Non-pigmented ciliary epithelial cell (primary cell): ENCODE measurements at regions not wholly inside any gene's neighbourhood (a gene's known extent, or its start where the extent isn't known, plus 50 kb on each side); places are given as distances from the start of the nearest gene placed in this dataset.
"Not testable (repeated sequence)": the region's sequence is repeated elsewhere in the genome, so short reads cannot be mapped to it uniquely, and the experiment has no call there.

Experiments used
- DNase-seq: peaks from one replicate; pipeline ENCODE4 v3.0.0-alpha.2; 2010; ENCODE audit warnings: low read depth

- DNase-seq = not testable (repeated sequence)
Measured at GRCh38 chr1:146883190-146883589, 54.9 kb upstream of the NBPF12 start.

DNA sequence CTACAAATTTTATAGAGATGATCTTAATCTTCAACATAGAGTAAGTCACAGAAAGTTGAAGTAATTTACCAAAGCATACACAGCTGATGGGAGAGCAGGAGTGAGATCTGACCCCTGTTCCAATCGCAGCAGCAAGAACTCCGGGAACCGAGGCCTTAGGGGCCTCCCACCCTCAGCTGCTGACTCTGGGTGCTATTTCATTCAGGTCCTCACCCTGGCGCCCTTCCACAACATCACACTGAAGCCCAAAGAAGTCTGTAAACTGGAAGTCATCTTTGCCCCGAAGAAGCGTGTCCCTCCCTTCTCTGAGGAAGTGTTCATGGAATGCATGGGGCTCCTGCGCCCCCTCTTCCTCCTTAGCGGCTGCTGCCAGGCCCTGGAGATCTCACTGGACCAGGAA lies 57.0 kb upstream of the NBPF12 start:
- DNase-seq = not testable (repeated sequence)

DNA sequence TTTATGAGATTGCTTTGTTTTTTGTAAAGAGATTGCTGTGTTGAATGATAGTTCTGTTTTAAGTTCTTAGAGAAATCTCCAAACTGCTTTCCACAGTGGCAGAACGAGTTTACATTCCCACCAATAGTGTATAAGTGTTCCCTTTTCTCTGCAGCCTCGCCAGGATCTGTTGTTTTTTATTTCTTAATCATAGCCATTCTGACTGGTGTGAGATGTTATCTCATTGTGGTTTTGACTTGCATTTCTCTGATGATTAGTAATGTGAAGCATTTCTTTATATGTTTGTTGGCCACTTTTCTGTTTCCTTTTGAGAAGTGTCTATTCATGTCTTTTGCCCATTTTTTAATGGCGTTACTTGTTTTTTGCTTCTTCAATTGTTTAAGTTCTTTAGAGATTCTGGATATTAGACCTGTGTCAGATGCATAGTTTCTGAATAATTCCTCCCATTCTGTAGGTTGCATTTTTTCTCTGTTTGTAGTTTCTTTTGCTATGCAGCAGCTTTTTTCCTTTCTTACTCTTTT lies 74.3 kb upstream of the NBPF12 start:
- not testable (repeated sequence) for DNase-seq

DNA sequence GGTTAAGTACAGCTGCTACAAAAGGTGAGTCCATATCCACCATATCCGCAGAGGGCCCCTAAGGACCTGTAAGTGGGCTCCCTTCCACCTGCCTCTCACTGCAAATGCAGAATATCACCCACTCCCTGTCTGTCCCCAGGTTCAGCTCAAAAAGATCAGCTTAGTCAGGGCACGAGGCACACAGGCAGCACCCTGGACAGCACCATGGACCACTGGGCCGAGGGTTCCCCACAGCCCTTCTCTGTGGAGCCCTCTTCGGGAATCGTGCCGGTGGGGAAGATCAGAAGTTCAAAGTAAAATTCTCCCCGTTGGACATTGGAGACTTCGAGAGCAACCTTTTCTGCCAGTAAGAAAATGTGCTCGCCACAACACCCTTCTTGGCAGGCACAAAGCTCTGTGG lies 85.0 kb upstream of the NBPF12 start:
- DNase-seq = not testable (repeated sequence)

DNA sequence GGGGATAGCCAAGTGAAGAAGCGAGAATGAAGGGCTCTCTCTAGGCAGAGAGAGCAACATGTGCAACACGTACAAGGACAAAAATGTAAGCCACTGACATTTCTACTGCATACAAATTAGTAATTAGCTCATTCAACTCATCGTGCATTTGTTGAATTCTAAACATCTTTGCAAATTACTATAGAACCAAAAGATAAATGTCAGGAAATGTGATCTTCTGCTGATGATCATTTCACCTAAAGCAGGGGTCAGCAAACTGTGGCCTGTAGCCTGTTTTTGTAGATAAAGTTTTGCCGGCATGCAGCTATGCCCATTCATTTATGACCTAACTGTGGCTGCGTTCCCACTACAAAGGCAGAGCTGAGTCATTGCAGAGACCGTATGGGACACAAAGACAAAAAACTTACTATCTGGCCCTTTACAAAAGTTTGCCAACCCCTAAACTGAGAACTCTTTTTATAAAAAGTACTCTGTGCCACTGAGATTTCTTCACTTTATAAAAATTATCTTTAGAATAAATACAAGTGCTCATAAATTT lies 87.7 kb upstream of the NBPF12 start:
- DNase-seq = not testable (repeated sequence)

DNA sequence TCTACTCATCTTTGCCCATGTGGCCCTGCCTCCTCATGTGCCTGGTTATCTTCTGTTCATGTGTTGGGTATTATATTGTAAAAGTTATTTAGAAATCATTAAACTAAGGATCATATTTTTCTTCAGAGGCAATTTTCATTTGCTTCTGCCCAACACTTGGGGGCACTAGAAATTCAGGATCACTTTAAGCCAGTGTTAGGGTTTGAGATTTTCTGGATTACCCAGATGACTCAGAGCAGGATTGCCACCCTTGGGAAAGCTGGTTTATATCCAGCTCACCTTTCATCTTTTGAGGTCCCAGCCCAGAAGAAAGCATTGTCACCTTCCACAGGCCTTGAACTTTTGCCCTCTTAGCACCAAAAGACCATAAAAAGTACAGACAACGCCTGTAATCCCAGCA lies 99.4 kb upstream of the NBPF12 start:
- DNase-seq = not testable (repeated sequence)

DNA sequence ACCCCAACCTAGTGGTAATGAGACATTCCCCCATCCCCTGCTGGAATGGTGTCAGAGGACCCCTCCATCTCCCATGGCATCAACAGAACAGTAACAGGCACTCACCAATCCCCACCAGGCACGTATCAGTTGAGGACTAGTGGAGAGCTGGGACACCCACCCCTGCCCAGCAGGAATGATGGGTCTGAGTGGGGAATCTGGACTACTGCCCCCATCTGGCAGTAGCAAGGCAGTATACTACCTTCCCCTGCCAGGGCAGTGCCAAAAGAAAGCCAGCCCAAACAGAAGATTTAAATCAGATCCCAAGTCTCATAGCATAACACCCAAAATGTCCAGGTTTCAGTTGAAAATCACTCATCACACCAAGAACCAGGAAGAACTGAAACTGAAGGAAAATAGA lies 111.2 kb upstream of the NBPF12 start:
- not testable (repeated sequence) for DNase-seq

DNA sequence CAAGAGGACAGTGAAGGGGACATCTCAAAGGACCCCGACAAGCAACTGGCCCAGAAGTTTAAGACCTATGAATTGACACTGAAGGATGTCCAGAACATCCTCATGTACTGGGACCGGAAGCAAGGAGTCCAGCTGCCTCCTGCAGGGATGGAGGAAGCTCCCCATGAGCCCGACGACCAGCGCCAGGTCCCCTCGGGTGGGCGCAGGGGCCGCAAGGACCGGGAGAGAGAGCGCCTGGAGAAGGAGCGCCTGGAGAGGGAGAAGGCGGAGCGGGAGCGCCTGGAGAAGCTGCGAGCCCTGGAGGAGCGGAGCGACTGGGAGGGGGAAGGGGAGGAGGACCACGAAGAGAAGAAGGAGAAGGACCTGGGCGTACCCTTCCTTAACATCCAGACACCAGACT lies 143.9 kb upstream of the NBPF12 start:
- not testable (repeated sequence) for DNase-seq

DNA sequence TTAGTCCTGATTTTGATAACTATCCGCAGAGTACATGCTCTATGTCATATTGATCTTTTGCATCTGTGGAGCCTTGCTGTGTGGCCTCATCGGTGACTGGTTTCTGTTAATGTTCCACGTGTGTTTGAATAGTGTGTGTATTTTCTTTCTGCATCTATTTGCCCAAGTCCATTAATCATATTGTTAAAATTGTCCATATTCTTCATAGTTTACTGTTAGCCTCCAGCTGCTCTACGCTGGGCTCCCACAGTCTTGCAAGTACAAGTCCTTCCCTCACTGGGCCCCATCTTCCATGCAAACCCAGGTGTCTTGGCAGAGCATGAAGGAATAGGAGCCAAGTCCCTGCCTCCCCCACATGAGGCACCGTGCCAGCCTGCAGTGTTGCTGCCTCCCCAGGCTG lies 145.4 kb upstream of the NBPF12 start:
- not testable (repeated sequence) for DNase-seq

GRCh38 chr1:146784212-146784940 lies 153.7 kb upstream of the NBPF12 start:
- DNase-seq = not testable (repeated sequence)

DNA sequence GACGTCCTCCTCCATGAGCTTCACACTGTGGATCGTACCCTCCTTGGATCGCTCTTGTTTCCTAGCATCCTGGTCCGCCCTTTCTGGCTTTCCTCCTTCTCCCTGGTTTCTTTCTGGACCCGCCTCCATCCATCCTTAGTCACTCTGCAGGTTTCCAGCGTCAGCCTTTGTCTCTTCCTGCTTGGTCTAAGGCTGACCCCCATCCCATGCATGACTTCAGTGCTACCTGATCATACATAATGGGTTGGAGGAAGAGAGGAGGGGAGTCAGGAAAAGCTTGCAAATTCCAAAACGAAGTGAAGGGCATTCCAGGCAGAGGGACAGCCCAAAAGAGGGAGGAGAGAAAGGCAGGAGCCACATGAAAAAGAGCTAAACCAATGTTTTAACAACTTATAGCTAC lies 156.9 kb upstream of the NBPF12 start:
- not testable (repeated sequence) for DNase-seq

- not testable (repeated sequence) for DNase-seq
Measured at GRCh38 chr1:146777826-146778602, 160.1 kb upstream of the NBPF12 start.

DNA sequence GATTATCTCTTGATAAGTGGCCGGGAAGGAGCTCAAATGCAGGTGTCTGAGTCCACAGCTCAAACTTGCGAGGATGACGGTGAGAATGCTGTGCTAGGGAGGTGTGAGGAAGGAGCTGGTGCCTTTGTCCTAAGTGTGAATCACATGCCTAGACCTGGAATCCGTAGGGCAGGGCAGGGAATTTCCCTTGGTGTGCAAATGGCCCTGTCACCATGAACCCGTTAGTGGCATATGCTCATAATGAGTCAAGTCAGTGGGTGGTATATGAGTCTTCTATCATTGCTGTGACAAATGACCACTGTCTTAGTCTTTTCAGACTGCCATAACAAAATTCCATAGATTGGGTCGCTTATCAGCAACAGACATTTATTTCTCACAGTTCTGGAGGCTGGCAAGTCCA lies 163.1 kb upstream of the NBPF12 start:
- DNase-seq = not testable (repeated sequence)

GRCh38 chr1:146774271-146774670 lies 163.9 kb upstream of the NBPF12 start:
- DNase-seq = not testable (repeated sequence)

- not testable (repeated sequence) for DNase-seq
Measured at GRCh38 chr1:146771409-146771808, 166.7 kb upstream of the NBPF12 start.

GRCh38 chr1:146770998-146771397 lies 167.1 kb upstream of the NBPF12 start:
- DNase-seq = not testable (repeated sequence)

GRCh38 chr1:146763234-146763633 lies 174.9 kb upstream of the NBPF12 start:
- DNase-seq = not testable (repeated sequence)

- not testable (repeated sequence) for DNase-seq
Measured at GRCh38 chr1:146756858-146757257, 181.3 kb upstream of the NBPF12 start.

- DNase-seq = not testable (repeated sequence)
Measured at GRCh38 chr1:146748686-146749085, 189.4 kb upstream of the NBPF12 start.

DNA sequence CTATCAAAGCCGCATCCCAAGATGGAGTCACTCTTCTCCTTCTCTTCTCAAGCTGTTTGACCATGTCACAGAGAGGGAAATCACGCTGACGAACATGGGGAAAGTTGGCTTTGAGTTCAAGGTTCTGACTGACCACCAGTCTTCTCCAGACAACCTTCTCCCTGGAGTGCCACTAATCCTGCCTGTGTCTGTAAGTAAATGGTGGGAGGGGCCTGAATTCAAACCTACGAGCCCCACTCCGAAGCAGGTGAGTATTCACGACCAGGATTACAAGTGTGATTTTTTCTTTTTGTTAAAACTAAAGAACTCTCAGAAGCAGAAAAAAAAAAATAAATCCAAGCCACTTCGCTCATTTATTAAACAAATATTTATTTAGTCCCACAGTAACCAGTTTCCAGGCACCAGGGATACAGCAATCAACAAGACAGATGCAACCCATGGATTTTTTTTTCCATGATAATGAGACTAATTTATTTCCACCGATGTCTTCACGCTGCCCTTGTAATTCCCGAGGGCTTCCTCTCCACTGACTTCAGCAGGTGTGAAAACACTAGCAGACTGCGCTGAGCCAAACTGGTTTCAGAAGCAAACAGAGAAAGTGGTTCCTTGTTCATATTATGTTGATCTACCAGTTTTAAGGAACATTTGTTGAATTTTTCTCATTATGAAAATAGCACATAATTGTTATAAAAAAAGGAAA lies 206.0 kb upstream of the NBPF12 start:
- DNase-seq = not testable (repeated sequence)

DNA sequence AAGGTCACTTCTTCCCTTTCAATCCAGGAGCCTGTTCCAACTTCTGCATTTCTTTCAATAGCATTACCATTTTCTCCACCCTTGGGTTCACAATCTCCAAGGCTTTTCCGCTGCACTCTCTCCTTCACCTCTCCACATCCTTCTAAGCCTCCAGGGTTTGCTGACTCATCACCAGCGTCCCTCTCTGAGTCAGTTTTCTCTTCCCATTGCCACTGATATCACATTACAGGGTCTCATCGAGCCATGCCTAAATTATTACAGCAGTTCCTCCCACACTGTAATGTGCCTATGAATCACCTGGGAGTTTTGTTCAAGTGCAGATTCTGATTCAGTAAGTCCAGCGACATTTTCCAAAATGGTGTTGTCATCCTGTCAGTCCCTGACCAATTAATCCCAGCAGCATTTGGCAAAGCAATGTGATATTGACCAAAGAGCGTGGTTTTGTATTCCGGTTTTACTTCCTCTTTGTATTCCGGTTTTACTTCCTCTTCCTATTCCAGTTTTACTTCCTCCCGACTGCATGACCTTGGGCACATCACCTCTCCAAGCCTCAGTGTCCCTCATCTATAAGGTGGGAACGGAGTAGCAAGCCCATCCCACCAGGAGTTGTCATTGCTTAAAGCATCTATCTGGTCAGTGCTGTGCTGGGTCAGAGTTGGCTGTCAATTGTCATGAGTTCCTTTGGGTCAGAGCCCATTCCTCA lies 208.3 kb upstream of the NBPF12 start:
- not testable (repeated sequence) for DNase-seq
